ENCODE measurements at regions not wholly inside any gene's neighbourhood (a gene's known extent, or its start where the extent isn't known, plus 50 kb on each side); places are given as distances from the start of the nearest gene placed in this dataset.
A peak's percentile ranks its signal among the peaks of the same experiment; 100 is the strongest.

DNA sequence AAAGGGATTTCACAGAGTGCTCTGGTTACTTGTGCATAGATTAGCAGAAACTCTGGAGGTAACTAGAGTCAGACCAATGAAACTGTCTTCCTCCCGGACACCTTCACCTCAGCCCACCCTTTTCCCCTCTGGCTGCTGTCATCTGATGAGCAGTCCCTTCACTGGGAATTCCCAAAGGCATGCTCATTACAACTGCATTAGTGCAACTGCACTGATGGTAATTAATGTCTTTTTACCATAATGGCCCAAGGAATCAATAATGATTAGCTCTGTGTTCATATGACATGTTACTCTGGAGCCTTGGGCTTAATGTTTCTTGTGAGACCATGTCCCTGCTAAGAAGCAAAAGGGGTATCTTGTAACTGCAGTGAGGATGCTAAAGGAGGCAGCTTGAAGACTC lies 304.5 kb downstream of the GRIN2B start:
- TF ChIP-seq, protein P1, sequence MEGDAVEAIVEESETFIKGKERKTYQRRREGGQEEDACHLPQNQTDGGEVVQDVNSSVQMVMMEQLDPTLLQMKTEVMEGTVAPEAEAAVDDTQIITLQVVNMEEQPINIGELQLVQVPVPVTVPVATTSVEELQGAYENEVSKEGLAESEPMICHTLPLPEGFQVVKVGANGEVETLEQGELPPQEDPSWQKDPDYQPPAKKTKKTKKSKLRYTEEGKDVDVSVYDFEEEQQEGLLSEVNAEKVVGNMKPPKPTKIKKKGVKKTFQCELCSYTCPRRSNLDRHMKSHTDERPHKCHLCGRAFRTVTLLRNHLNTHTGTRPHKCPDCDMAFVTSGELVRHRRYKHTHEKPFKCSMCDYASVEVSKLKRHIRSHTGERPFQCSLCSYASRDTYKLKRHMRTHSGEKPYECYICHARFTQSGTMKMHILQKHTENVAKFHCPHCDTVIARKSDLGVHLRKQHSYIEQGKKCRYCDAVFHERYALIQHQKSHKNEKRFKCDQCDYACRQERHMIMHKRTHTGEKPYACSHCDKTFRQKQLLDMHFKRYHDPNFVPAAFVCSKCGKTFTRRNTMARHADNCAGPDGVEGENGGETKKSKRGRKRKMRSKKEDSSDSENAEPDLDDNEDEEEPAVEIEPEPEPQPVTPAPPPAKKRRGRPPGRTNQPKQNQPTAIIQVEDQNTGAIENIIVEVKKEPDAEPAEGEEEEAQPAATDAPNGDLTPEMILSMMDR (IDR thresholded peaks at IDR 0.05), result no peak
- H3K4me3 Mint-ChIP-seq (ENCODE audit: unreplicated experiment), result no peak overlapping the region
- no peaks in the 10 kb centered on the region for H3K27me3 Mint-ChIP-seq (ENCODE audit: unreplicated experiment)
- H3K4me1 Mint-ChIP-seq (ENCODE audit: unreplicated experiment), result no peaks in the 10 kb centered on the region
- no peaks in the 10 kb centered on the region for H3K36me3 Mint-ChIP-seq (ENCODE audit: unreplicated experiment)
- H3K27ac Mint-ChIP-seq (ENCODE audit: unreplicated experiment), result no peak overlapping the region
- DNase-seq (ENCODE audit: extremely low spot score, unreplicated experiment), result no peak
- no peaks in the 10 kb centered on the region for H3K9me3 Mint-ChIP-seq (ENCODE audit: unreplicated experiment)

DNA sequence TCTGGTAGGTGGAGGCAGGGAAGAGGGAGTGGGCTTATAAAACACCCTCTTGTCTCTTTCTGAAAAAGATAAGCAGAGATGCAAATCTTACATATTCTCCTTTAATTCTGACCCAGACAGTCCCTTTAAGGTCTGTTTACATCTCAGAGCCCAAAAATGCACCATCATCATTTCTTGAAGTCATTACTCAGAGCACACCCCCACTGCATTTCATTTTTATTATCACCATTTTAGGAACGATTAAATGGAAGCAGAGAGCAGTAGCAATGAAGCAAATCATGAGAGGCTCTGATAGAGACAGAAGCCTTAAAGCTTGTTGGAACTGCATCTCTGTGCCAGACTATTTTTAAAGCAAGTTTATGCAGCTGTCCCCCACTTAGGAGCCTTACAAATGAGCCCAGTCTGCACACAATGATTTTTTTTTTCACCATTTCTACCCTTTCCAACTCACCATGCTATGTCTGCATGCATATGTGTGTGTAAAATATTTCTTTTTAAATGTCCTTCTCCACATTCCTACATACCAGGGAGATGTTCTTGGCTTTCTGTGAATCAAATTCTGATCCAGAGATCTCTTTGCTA lies 311.0 kb downstream of the GRIN2B start:
- H3K4me3 Mint-ChIP-seq (ENCODE audit: unreplicated experiment), result no peak overlapping the region
- no peak for DNase-seq (ENCODE audit: extremely low spot score, unreplicated experiment)
- H3K4me1 Mint-ChIP-seq (ENCODE audit: unreplicated experiment), result no peaks in the 10 kb centered on the region

GRCh38 chr12:13668880-13669279 lies 312.5 kb downstream of the GRIN2B start:
- DNase-seq (ENCODE audit: extremely low spot score, unreplicated experiment), result no peak
- TF ChIP-seq, protein P1 (IDR thresholded peaks at IDR 0.05), result no peak
- no peak overlapping the region for H3K27ac Mint-ChIP-seq (ENCODE audit: unreplicated experiment)
- peaks cover 3% of the 10 kb centered on the region for H3K27me3 Mint-ChIP-seq (ENCODE audit: unreplicated experiment)
- no peak overlapping the region for H3K4me3 Mint-ChIP-seq (ENCODE audit: unreplicated experiment)
- H3K4me1 Mint-ChIP-seq (ENCODE audit: unreplicated experiment), result no peaks in the 10 kb centered on the region
- no peaks in the 10 kb centered on the region for H3K9me3 Mint-ChIP-seq (ENCODE audit: unreplicated experiment)
- no peaks in the 10 kb centered on the region for H3K36me3 Mint-ChIP-seq (ENCODE audit: unreplicated experiment)

More for the DNA sequence above, 311.0 kb downstream of the GRIN2B start:
- Mint-ChIP-seq H3K36me3 (ENCODE audit: unreplicated experiment) (no peaks in the 10 kb centered on the region), H3K9me3 (ENCODE audit: unreplicated experiment) (no peaks in the 10 kb centered on the region), H3K27me3 (ENCODE audit: unreplicated experiment) (peaks cover 3% of the 10 kb centered on the region), H3K27ac (ENCODE audit: unreplicated experiment) (no peak overlapping the region)
- TF ChIP-seq, protein P1 (IDR thresholded peaks at IDR 0.05), result no peak

DNA sequence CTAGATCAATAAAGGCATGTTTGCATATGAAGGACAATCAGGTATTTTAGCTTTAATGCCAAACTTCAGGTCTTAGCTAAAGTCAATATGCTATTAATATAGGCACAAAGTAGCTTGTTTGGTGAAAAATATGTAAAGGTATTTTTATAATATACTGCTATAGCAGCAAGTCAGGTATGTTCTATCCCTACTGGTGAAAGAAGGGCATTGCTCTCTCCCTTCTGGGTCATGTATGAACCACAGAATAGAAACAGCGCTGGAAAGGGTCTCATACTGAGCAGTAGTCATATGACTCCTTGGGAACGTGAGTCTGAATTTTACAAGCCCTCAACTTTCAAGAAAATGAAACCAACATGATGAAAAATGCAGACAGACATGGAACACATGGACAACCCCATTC lies 314.6 kb downstream of the GRIN2B start:
- H3K27me3 Mint-ChIP-seq (ENCODE audit: unreplicated experiment), result peaks cover 3% of the 10 kb centered on the region
- no peak overlapping the region for H3K4me3 Mint-ChIP-seq (ENCODE audit: unreplicated experiment)
- no peaks in the 10 kb centered on the region for H3K9me3 Mint-ChIP-seq (ENCODE audit: unreplicated experiment)
- TF ChIP-seq, protein P1 (IDR thresholded peaks at IDR 0.05), result no peak
- H3K27ac Mint-ChIP-seq (ENCODE audit: unreplicated experiment), result no peak overlapping the region
- DNase-seq (ENCODE audit: extremely low spot score, unreplicated experiment), result no peak
- no peaks in the 10 kb centered on the region for H3K4me1 Mint-ChIP-seq (ENCODE audit: unreplicated experiment)
- no peaks in the 10 kb centered on the region for H3K36me3 Mint-ChIP-seq (ENCODE audit: unreplicated experiment)

- TF ChIP-seq, protein P1 (IDR thresholded peaks at IDR 0.05), result peak; percentile 74
- no peaks in the 10 kb centered on the region for H3K9me3 Mint-ChIP-seq (ENCODE audit: unreplicated experiment)
- H3K4me3 Mint-ChIP-seq (ENCODE audit: unreplicated experiment), result no peak overlapping the region
Observed at GRCh38 chr12:13661005-13661887, 320.2 kb downstream of the GRIN2B start.

More at GRCh38 chr12:13661005-13661887, 320.2 kb downstream of the GRIN2B start:
- Mint-ChIP-seq H3K27ac (ENCODE audit: unreplicated experiment) (no peak overlapping the region), H3K36me3 (ENCODE audit: unreplicated experiment) (no peaks in the 10 kb centered on the region), H3K27me3 (ENCODE audit: unreplicated experiment) (peaks cover 23% of the 10 kb centered on the region), H3K4me1 (ENCODE audit: unreplicated experiment) (no peaks in the 10 kb centered on the region)
- DNase-seq (ENCODE audit: extremely low spot score, unreplicated experiment), result no peak

All from osteocyte (in vitro differentiated cells).